ENCODE measurements at regions not wholly inside any gene's neighbourhood (a gene's known extent, or its start where the extent isn't known, plus 50 kb on each side); places are given as distances from the start of the nearest gene placed in this dataset.

- TF ChIP-seq, protein P1, sequence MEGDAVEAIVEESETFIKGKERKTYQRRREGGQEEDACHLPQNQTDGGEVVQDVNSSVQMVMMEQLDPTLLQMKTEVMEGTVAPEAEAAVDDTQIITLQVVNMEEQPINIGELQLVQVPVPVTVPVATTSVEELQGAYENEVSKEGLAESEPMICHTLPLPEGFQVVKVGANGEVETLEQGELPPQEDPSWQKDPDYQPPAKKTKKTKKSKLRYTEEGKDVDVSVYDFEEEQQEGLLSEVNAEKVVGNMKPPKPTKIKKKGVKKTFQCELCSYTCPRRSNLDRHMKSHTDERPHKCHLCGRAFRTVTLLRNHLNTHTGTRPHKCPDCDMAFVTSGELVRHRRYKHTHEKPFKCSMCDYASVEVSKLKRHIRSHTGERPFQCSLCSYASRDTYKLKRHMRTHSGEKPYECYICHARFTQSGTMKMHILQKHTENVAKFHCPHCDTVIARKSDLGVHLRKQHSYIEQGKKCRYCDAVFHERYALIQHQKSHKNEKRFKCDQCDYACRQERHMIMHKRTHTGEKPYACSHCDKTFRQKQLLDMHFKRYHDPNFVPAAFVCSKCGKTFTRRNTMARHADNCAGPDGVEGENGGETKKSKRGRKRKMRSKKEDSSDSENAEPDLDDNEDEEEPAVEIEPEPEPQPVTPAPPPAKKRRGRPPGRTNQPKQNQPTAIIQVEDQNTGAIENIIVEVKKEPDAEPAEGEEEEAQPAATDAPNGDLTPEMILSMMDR (IDR thresholded peaks at IDR 0.05), result no peak
- ATAC-seq (ENCODE audit: insufficient number of reproducible peaks, low FRiP score, low read depth), result no peak
These were observed 446.1 kb downstream of the ZNF804A start for GRCh38 chr2:185044323-185044874.

GRCh38 chr2:185050804-185051203 lies 452.5 kb downstream of the ZNF804A start:
- H3K36me3 ChIP-seq, result no peaks in the 10 kb centered on the region
- H3K27ac ChIP-seq, result no peak overlapping the region
- ATAC-seq (ENCODE audit: insufficient number of reproducible peaks, low FRiP score, low read depth) (no peak), DNase-seq (ENCODE audit: low spot score) (no peak)
- TF ChIP-seq, protein P1 (IDR thresholded peaks at IDR 0.05), result no peak
- H3K4me3 ChIP-seq, result no peak overlapping the region
- H3K4me1 ChIP-seq (ENCODE audit: control insufficient read depth in 1 of 2, low read depth in 2 of 2), result no peaks in the 10 kb centered on the region
- no peaks in the 10 kb centered on the region for H3K27me3 ChIP-seq (replicated peaks; ENCODE audit: insufficient read depth)
- H3K9me3 ChIP-seq, result no peaks in the 10 kb centered on the region

More at GRCh38 chr2:185044323-185044874, 446.1 kb downstream of the ZNF804A start:
- no peaks in the 10 kb centered on the region for H3K36me3 ChIP-seq
- DNase-seq (ENCODE audit: low spot score), result no peak
- no peak overlapping the region for H3K4me3 ChIP-seq
- no peaks in the 10 kb centered on the region for H3K27me3 ChIP-seq (replicated peaks; ENCODE audit: insufficient read depth)
- peaks cover 9% of the 10 kb centered on the region for H3K9me3 ChIP-seq
- H3K4me1 ChIP-seq (ENCODE audit: control insufficient read depth in 1 of 2, low read depth in 2 of 2), result no peaks in the 10 kb centered on the region
- H3K27ac ChIP-seq, result no peak overlapping the region

DNA sequence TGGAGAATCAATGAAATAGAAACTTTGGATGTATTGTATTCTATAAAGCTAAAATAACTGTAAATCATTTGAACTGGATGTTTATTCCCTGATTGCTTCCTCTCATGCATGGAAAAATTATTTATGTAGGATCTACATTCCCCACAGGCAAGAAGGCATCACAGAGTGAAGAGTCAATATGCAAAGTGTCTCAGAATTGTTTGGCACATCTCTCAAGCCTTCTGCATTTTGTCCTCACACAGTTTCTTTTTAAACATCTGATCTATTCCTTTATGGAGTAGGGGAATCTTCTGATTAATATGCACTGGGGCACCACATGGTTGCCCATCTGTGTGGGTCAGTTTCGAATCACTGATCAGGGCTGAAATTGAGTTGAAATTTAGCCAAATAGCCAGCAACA lies 465.4 kb downstream of the ZNF804A start:
- DNase-seq (ENCODE audit: low spot score), result no peak
- TF ChIP-seq, protein P1 (IDR thresholded peaks at IDR 0.05), result no peak
- Histone ChIP-seq H3K9me3 (no peaks in the 10 kb centered on the region), H3K4me1 (ENCODE audit: control insufficient read depth in 1 of 2, low read depth in 2 of 2) (no peaks in the 10 kb centered on the region), H3K27ac (no peak overlapping the region), H3K4me3 (no peak overlapping the region), H3K27me3 (replicated peaks; ENCODE audit: insufficient read depth) (no peaks in the 10 kb centered on the region), H3K36me3 (no peaks in the 10 kb centered on the region)
- ATAC-seq (ENCODE audit: insufficient number of reproducible peaks, low FRiP score, low read depth), result no peak

DNA sequence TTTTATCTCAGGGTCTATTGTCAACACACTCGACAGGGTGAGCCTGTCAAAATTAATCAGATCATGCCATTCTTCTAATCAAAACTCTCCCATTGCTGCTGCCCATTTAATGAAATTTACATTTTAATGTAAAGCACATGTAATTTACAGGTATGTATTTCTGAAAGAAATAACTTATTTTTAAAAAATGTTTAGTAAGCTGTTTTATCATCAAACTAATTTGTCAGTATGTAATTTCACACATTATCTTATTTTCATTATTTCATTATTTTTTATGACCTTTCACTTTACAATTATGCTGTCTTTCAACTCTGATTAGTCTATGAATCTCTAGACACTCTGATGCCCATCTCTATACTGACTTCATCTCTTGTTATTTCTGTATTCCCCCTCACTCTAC lies 467.8 kb downstream of the ZNF804A start:
- no peak overlapping the region for H3K27ac ChIP-seq
- no peak for ATAC-seq (ENCODE audit: insufficient number of reproducible peaks, low FRiP score, low read depth)
- H3K27me3 ChIP-seq (replicated peaks; ENCODE audit: insufficient read depth), result no peaks in the 10 kb centered on the region
- H3K4me1 ChIP-seq (ENCODE audit: control insufficient read depth in 1 of 2, low read depth in 2 of 2), result no peaks in the 10 kb centered on the region
- DNase-seq (ENCODE audit: low spot score), result no peak
- H3K9me3 ChIP-seq, result no peaks in the 10 kb centered on the region
- H3K4me3 ChIP-seq, result no peak overlapping the region
- no peaks in the 10 kb centered on the region for H3K36me3 ChIP-seq
- TF ChIP-seq, protein P1 (IDR thresholded peaks at IDR 0.05), result no peak

DNA sequence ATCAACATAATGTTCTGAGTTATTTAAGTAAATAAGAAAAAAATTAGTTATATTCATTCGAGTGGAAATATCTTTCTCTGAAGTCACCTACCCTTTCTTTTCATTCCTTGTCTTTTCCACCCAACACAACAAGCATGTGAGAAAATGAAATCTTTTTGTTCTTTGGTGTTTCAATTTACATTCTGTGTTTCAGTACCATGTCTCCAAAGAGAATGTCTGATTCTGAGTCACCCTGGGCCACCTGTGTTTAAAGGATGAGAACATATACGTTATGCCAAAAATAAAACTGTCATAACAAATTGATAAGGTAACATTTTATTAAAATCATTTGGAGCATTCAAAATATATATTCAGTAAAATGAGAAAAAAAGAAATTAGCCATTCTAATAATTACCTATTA lies 470.8 kb downstream of the ZNF804A start:
- Histone ChIP-seq H3K27me3 (replicated peaks; ENCODE audit: insufficient read depth) (no peaks in the 10 kb centered on the region), H3K9me3 (no peaks in the 10 kb centered on the region), H3K4me3 (no peak overlapping the region), H3K4me1 (ENCODE audit: control insufficient read depth in 1 of 2, low read depth in 2 of 2) (no peaks in the 10 kb centered on the region), H3K27ac (no peak overlapping the region), H3K36me3 (no peaks in the 10 kb centered on the region)
- TF ChIP-seq, protein P1 (IDR thresholded peaks at IDR 0.05), result no peak
- DNase-seq (ENCODE audit: low spot score) (no peak), ATAC-seq (ENCODE audit: insufficient number of reproducible peaks, low FRiP score, low read depth) (no peak)
